ENCODE measurements at regions not wholly inside any gene's neighbourhood (a gene's known extent, or its start where the extent isn't known, plus 50 kb on each side); places are given as distances from the start of the nearest gene placed in this dataset.
"Not testable (repeated sequence)": the region's sequence is repeated elsewhere in the genome, so short reads cannot be mapped to it uniquely, and the experiment has no call there.

- TF ChIP-seq, protein P1, sequence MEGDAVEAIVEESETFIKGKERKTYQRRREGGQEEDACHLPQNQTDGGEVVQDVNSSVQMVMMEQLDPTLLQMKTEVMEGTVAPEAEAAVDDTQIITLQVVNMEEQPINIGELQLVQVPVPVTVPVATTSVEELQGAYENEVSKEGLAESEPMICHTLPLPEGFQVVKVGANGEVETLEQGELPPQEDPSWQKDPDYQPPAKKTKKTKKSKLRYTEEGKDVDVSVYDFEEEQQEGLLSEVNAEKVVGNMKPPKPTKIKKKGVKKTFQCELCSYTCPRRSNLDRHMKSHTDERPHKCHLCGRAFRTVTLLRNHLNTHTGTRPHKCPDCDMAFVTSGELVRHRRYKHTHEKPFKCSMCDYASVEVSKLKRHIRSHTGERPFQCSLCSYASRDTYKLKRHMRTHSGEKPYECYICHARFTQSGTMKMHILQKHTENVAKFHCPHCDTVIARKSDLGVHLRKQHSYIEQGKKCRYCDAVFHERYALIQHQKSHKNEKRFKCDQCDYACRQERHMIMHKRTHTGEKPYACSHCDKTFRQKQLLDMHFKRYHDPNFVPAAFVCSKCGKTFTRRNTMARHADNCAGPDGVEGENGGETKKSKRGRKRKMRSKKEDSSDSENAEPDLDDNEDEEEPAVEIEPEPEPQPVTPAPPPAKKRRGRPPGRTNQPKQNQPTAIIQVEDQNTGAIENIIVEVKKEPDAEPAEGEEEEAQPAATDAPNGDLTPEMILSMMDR (IDR thresholded peaks at IDR 0.05; ENCODE audit: insufficient read depth, low read length, poor library complexity, severe bottlenecking) = no peak
- Histone ChIP-seq H3K27me3 (ENCODE audit: control insufficient read depth, insufficient read depth, low read length) (no peaks in the 10 kb centered on the region), H3K36me3 (ENCODE audit: control insufficient read depth, insufficient read depth, low read length) (no peaks in the 10 kb centered on the region), H3K4me3 (ENCODE audit: low read depth, low read length) (no peak overlapping the region)
- DNase-seq (ENCODE audit: low read depth) = no peak
Observed at GRCh38 chr10:62946278-62946677, 130.1 kb upstream of the EGR2 start.

DNA sequence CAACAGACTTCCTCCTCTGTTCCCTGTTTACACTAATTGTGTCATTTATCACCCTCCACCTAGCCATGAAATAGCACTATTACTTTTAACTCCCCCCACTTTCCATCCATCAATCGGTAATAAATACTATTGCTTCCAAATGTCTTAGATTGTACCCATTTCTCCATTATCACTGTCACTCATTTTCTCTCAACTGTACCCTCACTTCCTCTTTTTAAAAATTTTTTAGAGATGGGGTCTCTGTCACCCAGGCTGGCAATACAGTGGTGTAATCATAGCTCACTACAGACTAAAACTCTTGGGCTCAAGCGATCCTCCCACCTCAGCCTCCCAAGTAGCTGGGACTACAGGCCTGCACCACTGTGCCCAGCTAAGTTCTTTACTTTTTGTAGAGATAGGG, 123.5 kb upstream of the EGR2 start:
- Histone ChIP-seq H3K27me3 (ENCODE audit: control insufficient read depth, insufficient read depth, low read length) (no peaks in the 10 kb centered on the region), H3K4me3 (ENCODE audit: low read depth, low read length) (no peak overlapping the region), H3K36me3 (ENCODE audit: control insufficient read depth, insufficient read depth, low read length) (no peaks in the 10 kb centered on the region)
- TF ChIP-seq, protein P1 (IDR thresholded peaks at IDR 0.05; ENCODE audit: insufficient read depth, low read length, poor library complexity, severe bottlenecking) = no peak
- no peak for DNase-seq (ENCODE audit: low read depth)

DNA sequence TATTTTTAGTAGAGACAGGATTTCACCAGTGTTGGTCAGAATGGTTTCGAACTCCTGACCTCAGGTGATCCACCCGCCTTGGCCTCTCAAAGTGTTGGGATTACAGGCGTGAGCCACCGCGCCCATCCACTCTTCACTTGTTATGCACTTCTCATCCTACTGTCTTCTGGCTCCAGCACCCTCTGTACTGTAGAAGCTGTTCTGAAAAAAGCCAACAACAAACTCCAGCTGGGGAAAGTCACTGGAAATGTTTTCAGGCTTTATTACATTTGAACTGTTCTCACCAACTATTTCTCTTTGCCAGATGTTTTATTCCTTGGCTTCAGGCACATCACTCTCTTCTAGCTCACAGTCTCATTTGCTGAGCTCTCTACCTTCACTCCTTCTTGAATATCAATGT, 122.5 kb upstream of the EGR2 start:
- no peaks in the 10 kb centered on the region for H3K36me3 ChIP-seq (ENCODE audit: control insufficient read depth, insufficient read depth, low read length)
- H3K4me3 ChIP-seq (ENCODE audit: low read depth, low read length) = no peak overlapping the region
- no peaks in the 10 kb centered on the region for H3K27me3 ChIP-seq (ENCODE audit: control insufficient read depth, insufficient read depth, low read length)
- DNase-seq (ENCODE audit: low read depth) = no peak
- TF ChIP-seq, protein P1 (IDR thresholded peaks at IDR 0.05; ENCODE audit: insufficient read depth, low read length, poor library complexity, severe bottlenecking) = no peak

DNA sequence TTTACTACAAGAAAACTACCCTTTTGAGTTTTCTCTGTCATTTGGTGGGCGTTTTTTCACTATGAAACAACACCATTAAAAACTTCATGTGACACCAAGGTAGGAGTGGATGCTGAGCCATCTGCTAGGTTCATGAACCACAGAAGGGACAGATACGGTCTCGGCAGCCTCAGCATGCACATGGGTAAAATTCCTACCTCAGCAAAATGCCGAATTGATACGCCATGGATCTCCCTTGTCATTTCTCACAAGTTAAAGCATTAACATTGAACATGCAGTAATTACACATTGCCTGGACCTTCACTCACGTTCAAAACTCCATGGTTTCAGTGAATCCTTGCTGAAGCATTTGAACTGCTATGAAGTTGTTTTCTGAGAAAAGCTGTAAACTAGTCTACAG, 121.5 kb upstream of the EGR2 start:
- Histone ChIP-seq H3K27me3 (ENCODE audit: control insufficient read depth, insufficient read depth, low read length) (no peaks in the 10 kb centered on the region), H3K4me3 (ENCODE audit: low read depth, low read length) (no peak overlapping the region), H3K36me3 (ENCODE audit: control insufficient read depth, insufficient read depth, low read length) (no peaks in the 10 kb centered on the region)
- TF ChIP-seq, protein P1 (IDR thresholded peaks at IDR 0.05; ENCODE audit: insufficient read depth, low read length, poor library complexity, severe bottlenecking) = no peak
- no peak for DNase-seq (ENCODE audit: low read depth)

- Histone ChIP-seq H3K27me3 (ENCODE audit: control insufficient read depth, insufficient read depth, low read length) (no peaks in the 10 kb centered on the region), H3K36me3 (ENCODE audit: control insufficient read depth, insufficient read depth, low read length) (no peaks in the 10 kb centered on the region), H3K4me3 (ENCODE audit: low read depth, low read length) (no peak overlapping the region)
- TF ChIP-seq, protein P1 (IDR thresholded peaks at IDR 0.05; ENCODE audit: insufficient read depth, low read length, poor library complexity, severe bottlenecking) = no peak
- DNase-seq (ENCODE audit: low read depth) = no peak
Observed at GRCh38 chr10:62935022-62935421, 118.9 kb upstream of the EGR2 start.

- TF ChIP-seq, protein P1 (IDR thresholded peaks at IDR 0.05; ENCODE audit: insufficient read depth, low read length, poor library complexity, severe bottlenecking) = no peak
- no peaks in the 10 kb centered on the region for H3K27me3 ChIP-seq (ENCODE audit: control insufficient read depth, insufficient read depth, low read length)
- no peaks in the 10 kb centered on the region for H3K36me3 ChIP-seq (ENCODE audit: control insufficient read depth, insufficient read depth, low read length)
- DNase-seq (ENCODE audit: low read depth) = no peak
- no peak overlapping the region for H3K4me3 ChIP-seq (ENCODE audit: low read depth, low read length)
Observed at GRCh38 chr10:62934258-62934657, 118.1 kb upstream of the EGR2 start.

- H3K4me3 ChIP-seq (ENCODE audit: low read depth, low read length); H3K36me3 ChIP-seq (ENCODE audit: control insufficient read depth, insufficient read depth, low read length); DNase-seq (ENCODE audit: low read depth); H3K27me3 ChIP-seq (ENCODE audit: control insufficient read depth, insufficient read depth, low read length): not testable (repeated sequence)
Observed at GRCh38 chr10:62928763-62929162, 112.6 kb upstream of the EGR2 start.
